ENCODE measurements at regions not wholly inside any gene's neighbourhood (a gene's known extent, or its start where the extent isn't known, plus 50 kb on each side); places are given as distances from the start of the nearest gene placed in this dataset.

DNA sequence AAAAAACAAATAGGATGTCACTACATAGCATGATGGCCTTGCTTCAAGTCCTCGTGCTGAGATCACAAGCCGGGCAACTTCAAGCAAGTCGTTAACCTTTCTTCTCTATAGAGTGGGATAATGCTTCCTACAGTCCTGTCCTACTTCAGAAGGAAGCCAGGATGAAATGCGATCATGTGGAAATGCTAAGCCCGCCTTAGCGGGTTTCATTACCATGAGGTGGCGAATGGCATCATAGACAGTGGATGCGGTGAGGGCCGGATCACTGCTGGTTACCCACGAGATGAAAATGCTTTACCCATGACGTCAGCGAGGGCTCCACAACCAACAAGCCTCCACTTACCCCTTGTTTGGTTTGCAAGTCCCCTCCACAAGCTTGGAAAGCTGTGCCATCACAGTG lies 206.4 kb downstream of the TBXT start:
- in situ Hi-C loops (cut with HindIII; ENCODE audit: low sequenced_read_pairs) = no loop called here
- TF ChIP-seq, protein P1, sequence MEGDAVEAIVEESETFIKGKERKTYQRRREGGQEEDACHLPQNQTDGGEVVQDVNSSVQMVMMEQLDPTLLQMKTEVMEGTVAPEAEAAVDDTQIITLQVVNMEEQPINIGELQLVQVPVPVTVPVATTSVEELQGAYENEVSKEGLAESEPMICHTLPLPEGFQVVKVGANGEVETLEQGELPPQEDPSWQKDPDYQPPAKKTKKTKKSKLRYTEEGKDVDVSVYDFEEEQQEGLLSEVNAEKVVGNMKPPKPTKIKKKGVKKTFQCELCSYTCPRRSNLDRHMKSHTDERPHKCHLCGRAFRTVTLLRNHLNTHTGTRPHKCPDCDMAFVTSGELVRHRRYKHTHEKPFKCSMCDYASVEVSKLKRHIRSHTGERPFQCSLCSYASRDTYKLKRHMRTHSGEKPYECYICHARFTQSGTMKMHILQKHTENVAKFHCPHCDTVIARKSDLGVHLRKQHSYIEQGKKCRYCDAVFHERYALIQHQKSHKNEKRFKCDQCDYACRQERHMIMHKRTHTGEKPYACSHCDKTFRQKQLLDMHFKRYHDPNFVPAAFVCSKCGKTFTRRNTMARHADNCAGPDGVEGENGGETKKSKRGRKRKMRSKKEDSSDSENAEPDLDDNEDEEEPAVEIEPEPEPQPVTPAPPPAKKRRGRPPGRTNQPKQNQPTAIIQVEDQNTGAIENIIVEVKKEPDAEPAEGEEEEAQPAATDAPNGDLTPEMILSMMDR (IDR thresholded peaks at IDR 0.05; ENCODE audit: low read depth, low read length) = no peak
- DNase-seq (ENCODE audit: low read depth, low spot score) = no peak
- H3K4me3 ChIP-seq (ENCODE audit: low read depth, low read length) = no peak overlapping the region

DNA sequence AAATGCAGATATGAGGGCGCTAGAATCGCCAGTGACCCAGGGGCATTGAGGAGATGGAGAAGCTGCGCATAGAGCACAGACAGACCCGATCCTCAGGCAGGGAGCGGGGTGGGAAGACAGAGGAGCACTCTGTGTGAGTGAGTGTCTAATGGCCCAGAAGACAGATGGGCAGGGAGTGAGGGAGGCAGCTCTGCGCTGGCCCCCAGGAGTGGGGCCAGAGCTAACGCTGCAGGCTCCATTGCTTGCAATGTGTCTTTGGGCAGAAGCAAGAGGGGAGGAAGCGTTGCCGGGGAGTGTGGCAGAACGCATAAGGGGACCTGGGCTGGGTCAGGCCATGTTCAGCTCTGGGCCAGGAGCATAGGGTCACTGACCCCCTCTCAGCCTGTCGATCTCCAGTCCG lies 207.0 kb downstream of the TBXT start:
- in situ Hi-C loops (cut with HindIII; ENCODE audit: low sequenced_read_pairs) = no loop called here
- TF ChIP-seq, protein P1 (IDR thresholded peaks at IDR 0.05; ENCODE audit: low read depth, low read length) = no peak
- H3K4me3 ChIP-seq (ENCODE audit: low read depth, low read length) = no peak overlapping the region
- no peak for DNase-seq (ENCODE audit: low read depth, low spot score)

DNA sequence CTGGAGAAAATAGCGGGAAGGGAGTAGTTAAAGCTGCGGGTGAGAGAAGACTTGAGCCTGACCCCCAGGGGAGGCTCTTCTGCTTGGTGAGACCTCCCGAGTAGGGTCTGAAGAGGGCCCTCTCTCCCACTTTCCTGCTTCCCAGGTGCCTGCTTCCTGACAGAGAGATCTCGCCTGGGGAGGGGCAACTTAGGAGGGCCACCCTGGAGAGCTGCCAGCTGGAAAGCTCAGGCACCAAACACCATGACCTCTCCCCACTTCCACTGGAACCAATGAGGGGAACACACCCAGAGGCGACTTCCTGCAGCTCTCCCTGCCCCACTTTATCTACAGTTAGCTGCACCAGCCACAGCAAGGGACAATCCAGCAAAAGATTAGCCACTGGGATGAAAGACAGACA lies 208.0 kb downstream of the TBXT start:
- no peak for DNase-seq (ENCODE audit: low read depth, low spot score)
- no peak overlapping the region for H3K4me3 ChIP-seq (ENCODE audit: low read depth, low read length)
- TF ChIP-seq, protein P1 (IDR thresholded peaks at IDR 0.05; ENCODE audit: low read depth, low read length) = no peak
- in situ Hi-C loops (cut with HindIII; ENCODE audit: low sequenced_read_pairs) = no loop called here

DNA sequence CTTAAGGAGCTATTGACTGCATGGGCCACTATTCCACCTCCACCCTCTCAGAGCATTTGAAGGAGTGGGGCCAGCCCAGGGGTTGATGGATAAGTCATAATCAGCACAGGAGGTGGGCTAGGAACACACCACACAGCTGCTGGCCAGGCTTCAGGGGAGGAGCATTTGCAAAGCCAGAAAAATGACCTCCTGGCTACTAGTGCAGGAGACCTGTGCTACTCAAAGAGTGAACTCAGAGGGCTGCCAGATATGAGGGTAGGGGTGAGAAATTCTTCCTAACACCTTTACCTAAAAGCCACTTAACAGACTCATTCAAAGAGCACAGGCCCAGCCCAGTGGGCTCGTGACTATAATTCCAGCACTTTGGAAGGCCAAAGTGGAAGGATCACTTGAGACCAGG lies 210.8 kb downstream of the TBXT start:
- H3K4me3 ChIP-seq (ENCODE audit: low read depth, low read length) = no peak overlapping the region
- TF ChIP-seq, protein P1 (IDR thresholded peaks at IDR 0.05; ENCODE audit: low read depth, low read length) = no peak
- DNase-seq (ENCODE audit: low read depth, low spot score) = no peak
- in situ Hi-C loops (cut with HindIII; ENCODE audit: low sequenced_read_pairs) = no loop called here

DNA sequence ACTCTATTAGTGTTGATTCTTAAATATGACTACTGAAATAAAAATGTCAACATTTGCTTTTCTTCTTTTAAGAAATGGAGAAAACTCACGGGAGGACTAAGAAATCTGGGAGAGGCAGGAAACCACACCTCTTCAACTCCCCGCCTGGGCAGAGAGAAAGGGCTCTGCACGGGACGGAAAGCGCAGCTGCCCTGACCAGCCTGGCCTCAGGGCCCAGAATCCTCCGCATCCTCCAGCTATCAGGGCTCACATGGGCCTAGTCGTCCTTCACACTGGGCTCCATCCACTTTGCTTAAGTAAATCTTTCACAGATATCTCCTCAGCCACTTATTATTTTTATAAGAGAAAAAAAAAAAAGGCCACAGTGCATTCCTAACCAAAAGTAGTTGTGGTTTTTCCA lies 215.1 kb downstream of the TBXT start:
- in situ Hi-C loops (cut with HindIII; ENCODE audit: low sequenced_read_pairs) = no loop called here
- TF ChIP-seq, protein P1 (IDR thresholded peaks at IDR 0.05; ENCODE audit: low read depth, low read length) = no peak
- H3K4me3 ChIP-seq (ENCODE audit: low read depth, low read length) = no peak overlapping the region
- DNase-seq (ENCODE audit: low read depth, low spot score) = no peak

DNA sequence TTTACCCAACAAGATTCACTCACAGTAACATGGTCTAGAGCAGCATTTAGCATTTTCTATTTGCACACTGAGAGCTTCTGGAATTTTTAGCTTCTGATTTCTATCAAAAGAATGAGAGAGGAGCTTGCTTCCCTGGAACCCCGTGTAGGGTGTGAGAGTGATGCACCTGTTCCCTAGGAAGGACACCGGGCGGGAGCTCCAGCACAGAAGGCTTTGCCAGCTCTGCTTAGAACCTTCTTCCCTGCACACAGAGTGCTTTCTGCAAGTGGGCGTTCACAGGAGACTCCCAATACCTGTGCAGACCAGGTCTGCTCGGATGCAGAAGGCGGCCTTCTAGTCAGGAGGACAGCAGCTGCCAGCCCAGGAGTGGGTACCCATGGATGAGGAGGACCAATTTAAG lies 217.3 kb downstream of the TBXT start:
- in situ Hi-C loops (cut with HindIII; ENCODE audit: low sequenced_read_pairs) = no loop called here
- TF ChIP-seq, protein P1 (IDR thresholded peaks at IDR 0.05; ENCODE audit: low read depth, low read length) = no peak
- DNase-seq (ENCODE audit: low read depth, low spot score) = no peak
- no peak overlapping the region for H3K4me3 ChIP-seq (ENCODE audit: low read depth, low read length)

- H3K4me3 ChIP-seq (ENCODE audit: low read depth, low read length) = no peak overlapping the region
- in situ Hi-C loops (cut with HindIII; ENCODE audit: low sequenced_read_pairs) = no loop called here
- TF ChIP-seq, protein P1 (IDR thresholded peaks at IDR 0.05; ENCODE audit: low read depth, low read length) = no peak
- no peak for DNase-seq (ENCODE audit: low read depth, low spot score)
These were observed 218.3 kb downstream of the TBXT start for GRCh38 chr6:165949324-165949723.
